ENCODE measurements at regions not wholly inside any gene's neighbourhood (a gene's known extent, or its start where the extent isn't known, plus 50 kb on each side); places are given as distances from the start of the nearest gene placed in this dataset.

- TF ChIP-seq CTCF (conservative IDR thresholded peaks at IDR 0.05): no peak
Observed at GRCh38 chr5:155729684-155730059, 597.3 kb upstream of the SGCD start.

GRCh38 chr5:155732587-155733376 is 594.2 kb upstream of the SGCD start:
- no peak overlapping the region for H3K27ac ChIP-seq
- TF ChIP-seq CTCF (conservative IDR thresholded peaks at IDR 0.05): no peak

More at GRCh38 chr5:155729684-155730059, 597.3 kb upstream of the SGCD start:
- H3K27ac ChIP-seq: no peak overlapping the region; the same call in 1 of the 2 replicates

- TF ChIP-seq CTCF (conservative IDR thresholded peaks at IDR 0.05): no peak
- no peak overlapping the region for H3K27ac ChIP-seq
Observed at GRCh38 chr5:155733935-155734334, 593.0 kb upstream of the SGCD start.

- no peak for TF ChIP-seq CTCF (conservative IDR thresholded peaks at IDR 0.05)
Observed at GRCh38 chr5:155735388-155735787, 591.6 kb upstream of the SGCD start.

GRCh38 chr5:155738616-155739015 is 588.3 kb upstream of the SGCD start:
- H3K27ac ChIP-seq: no peak overlapping the region
- no peak for TF ChIP-seq CTCF (conservative IDR thresholded peaks at IDR 0.05)

More at GRCh38 chr5:155735388-155735787, 591.6 kb upstream of the SGCD start:
- H3K27ac ChIP-seq: peak overlapping the region; percentile 8; the same call in 1 of the 2 replicates

- H3K27ac ChIP-seq: no peak overlapping the region
- TF ChIP-seq CTCF (conservative IDR thresholded peaks at IDR 0.05): no peak
Observed at GRCh38 chr5:155746367-155747038, 580.5 kb upstream of the SGCD start.

- no peak overlapping the region for H3K27ac ChIP-seq
- TF ChIP-seq CTCF (conservative IDR thresholded peaks at IDR 0.05): no peak
Observed at GRCh38 chr5:155750101-155750500, 576.9 kb upstream of the SGCD start.
